HG03064 (cell line): ENCODE measurements at regions not wholly inside any gene's neighbourhood (a gene's known extent, or its start where the extent isn't known, plus 50 kb on each side); places are given as distances from the start of the nearest gene placed in this dataset.

Experiments used
- ATAC-seq: cut with Tn5 transposase; IDR thresholded peaks from one replicate; pipeline ENCODE4 v1.9.1; 2021; ENCODE audit warnings: low read depth; ENCODE audit not compliant: unreplicated experiment

DNA sequence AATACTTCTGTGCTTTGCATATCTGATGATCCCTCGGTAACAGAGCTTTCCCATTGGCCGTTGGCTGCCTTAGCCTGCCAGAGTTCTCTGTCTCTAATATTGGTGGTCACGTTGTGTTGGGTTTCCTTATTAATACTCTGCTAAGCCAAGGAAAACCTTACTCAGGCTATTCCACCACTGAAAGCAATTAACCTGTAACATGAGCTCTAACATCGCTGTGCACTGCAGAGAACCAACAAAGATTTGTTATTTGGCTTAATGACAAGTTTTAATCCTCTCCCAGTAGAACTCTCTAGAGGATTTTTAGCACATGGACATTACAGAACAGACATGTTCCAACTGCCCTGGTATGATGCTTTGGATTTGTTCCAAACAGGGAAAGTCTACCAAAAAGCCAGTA lies 825.9 kb upstream of the POU3F3 start:
- ATAC-seq: no peak

DNA sequence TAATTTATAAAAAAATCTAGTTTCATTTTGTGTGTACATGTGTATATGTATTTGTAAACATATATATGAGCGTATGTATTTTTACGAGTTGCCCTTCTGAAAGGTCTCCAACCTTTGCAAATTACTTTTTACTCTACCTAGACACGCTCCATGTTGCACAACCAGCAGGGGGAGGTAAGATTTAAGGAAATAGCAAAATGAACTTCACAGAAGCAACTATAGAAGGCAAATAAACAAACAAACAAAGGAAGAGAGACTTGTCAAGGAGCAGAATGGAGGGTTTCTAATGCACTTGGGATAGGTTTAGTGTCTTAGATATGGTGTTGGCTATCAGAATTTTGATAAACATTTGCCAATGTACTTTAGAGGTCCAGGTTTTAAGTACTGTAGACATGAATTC lies 820.5 kb upstream of the POU3F3 start:
- no peak for ATAC-seq

DNA sequence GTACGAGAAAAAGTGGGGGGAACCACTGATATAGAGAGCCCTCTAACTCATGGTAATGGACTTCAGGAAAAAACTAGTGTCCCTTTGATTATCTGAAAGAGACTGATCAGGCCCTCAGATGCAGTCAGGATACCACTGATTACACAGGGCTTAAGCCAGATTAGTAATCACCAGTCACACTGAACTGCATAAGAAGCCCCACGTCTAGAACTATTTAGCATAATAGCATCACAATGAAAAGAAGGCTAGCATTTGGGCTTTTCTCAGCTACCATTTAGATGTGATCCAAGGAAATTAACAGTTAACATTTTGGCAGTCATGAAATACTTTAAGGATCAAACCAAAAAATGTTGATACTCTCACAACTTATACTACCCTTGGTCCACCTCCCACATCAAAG lies 813.1 kb upstream of the POU3F3 start:
- ATAC-seq: no peak

DNA sequence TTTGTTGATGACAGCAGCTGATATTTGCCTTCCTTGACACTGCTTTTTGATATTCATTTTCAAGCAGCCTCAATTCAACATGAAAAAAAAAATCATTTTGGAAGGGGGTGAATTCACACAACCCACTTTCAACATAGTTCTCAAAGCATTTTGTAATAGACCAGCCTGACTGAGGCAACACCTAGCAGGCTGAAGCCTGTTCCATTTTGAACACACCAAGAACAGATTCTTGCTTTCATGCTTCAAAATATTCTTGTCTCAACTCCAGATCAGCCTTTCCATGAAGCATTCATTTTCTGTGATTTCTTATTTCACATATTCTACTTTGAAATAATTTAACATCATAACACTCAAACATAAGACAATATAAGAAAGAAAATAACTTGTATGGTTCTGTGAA lies 812.6 kb upstream of the POU3F3 start:
- ATAC-seq: no peak

DNA sequence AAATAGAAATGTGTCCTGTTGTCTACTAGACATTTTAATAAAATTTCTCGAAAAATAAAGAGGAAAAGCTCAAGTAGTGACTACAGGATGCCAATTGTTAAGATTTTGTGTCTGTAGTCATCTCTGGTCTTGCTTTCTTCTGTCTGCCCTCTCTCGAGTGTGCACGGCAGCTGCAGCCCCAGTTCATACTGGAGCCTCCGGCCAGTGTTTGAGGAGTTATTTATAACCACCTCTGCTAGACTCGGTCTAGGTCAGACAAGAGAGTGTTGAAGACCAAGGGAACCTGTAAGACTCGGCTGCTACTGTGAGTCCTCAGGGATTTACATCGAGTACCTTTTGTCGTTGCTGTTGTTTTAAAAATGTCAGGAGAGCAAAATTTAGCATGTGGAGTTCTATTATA lies 810.1 kb upstream of the POU3F3 start:
- ATAC-seq: no peak

DNA sequence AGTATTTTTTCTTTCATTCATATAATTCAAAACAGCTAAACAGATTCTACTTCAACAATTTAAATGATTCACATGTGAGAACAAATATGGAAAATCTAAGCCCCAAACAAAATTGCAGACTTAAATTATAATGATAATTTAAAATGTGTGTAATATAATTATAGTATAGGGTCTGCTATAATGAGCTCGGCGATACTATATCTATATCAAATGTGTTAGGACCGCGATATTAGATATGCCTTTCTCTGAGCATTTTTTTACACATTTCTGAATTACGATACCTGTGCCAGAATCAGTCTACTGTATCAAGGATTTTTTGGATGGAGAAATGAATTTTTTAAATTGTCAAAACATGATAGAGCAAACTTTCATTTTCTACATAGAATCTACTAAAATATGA lies 808.8 kb upstream of the POU3F3 start:
- ATAC-seq: no peak

DNA sequence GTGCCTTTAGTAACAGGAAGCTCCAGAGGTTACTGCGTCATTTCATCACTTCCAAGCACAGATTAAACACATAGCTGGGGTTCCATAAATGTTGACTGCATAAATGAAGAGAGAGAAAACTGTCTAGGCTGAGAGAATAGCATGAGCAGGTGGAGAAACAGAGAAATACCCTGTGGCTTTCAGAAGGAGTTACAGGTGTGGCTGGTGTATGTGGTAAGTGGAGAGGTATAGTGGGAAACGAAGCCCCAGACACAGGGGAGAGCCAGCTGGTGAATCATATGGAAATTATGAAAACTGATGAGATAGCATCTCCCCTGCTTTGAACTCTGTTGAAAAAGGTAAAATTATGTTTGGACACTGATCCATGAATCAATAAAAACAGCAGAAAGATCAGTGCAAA lies 807.4 kb upstream of the POU3F3 start:
- no peak for ATAC-seq

DNA sequence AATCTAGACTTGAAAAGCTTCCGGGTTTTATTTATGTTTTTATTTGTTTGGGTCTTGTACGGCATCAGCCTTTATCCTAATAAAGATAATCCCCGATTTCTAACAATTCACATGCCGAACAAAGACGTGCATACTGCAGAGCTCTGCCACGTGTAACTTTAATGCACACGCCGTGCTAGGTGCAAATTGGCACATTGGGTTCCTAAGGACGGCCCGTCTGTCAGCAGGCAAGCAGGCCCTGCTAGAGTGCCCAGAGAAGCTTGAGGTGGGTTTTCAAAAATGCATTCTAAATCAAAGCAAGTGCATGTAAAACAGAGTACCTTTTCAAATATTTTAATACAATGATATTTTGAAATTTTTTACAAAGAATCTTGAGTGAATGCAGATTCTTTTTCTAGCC lies 806.4 kb upstream of the POU3F3 start:
- no peak for ATAC-seq

DNA sequence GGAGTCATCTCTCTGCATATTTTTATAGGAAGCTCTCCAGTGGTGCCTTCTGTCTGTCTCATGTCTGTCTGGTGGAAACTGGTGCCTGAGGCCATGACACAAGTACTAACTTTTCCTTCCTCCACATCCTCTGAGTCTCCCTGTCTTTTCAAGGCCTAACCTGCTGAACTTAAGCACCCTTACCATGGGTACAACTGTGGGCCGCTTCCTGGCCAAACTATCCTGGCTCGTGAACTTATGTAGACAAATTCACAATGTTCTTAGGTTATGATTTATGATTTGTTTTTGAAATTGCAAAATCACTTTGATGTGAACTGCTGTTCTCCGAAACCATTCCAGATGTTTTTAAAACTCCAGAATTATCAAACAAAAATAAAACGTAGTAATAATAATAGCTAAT lies 804.5 kb upstream of the POU3F3 start:
- ATAC-seq: no peak

DNA sequence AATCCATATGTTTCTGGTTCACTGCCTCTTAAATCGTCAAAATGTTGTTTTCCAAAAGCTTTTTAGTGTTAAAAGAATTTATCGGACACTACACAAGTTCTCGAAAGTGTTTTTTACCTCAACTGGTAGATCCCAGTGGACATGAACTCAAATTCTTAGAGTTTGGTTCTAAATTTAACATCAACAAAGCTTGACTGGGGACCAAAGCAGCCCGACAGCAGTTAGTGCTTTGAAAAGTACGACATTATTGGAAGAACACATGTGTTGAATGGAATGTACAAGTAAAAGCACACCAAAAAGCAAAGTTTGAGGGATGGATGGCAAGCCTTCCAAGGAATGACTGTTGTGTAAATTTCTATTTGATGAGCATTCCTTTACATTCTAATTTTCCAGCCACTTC lies 803.9 kb upstream of the POU3F3 start:
- ATAC-seq: no peak

DNA sequence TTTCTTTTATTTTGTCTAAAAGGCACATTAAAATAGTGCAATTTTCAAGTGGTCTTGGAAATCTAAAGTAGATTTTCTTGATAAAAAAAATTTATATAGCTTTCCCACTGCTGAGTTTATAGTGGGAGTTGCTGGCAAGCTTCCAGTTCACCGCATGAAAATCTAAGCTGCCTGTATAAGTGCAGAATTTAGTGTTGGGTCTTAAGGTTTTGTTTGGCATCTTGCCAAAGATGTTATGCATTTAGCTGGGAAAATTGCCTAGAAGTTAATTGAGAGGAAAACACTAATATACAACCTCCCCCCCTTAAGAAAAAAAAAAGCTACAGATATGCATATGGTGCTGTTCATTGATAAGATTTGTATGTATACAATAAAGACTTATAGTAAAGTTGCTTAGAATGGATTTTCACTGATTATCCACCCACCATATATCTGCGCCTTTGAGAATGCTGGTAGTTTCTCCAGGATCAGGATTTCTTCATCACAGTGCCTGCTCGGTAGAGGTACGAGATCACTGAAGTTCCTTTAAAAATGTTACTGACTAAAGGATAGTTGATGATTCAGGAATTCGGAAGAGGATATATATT lies 803.2 kb upstream of the POU3F3 start:
- ATAC-seq: no peak

DNA sequence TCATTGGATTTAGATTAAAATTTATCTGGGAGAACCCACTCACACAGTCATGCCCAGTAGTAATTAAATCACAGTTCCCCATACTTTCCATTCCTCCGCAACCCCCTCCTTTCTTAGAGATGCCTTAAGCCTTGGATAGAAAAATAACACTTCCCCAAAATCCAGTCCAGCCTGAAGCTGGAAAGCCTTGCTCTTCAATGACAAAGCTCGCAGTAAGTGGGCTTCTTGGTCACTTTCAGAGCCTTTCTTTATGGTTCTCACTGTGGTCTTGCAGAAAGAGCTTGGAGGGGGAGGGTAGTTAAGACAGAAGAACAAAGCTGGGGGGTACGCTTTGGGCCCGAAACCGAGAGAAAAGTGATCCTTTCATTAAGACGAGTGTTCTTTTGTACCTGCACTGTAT lies 802.1 kb upstream of the POU3F3 start:
- no peak for ATAC-seq

DNA sequence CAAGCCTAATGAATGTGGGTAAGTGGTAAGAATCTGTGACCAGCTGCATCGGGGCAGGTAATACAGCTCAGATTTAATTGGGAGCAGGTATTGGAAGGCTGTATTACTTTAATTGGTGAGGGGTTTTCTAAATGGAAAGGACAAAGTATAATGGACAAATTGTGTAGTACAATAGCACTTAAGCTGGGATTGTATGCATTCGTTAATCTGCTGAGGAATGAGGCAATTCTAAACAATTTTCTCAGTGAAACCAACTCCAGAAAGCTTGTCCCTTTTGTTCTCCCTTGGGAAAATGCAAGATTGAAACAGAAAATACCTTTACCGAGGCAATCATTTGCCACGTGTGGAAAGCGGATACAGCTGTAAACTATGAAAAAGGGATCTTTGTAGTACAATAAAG lies 801.6 kb upstream of the POU3F3 start:
- ATAC-seq: no peak

DNA sequence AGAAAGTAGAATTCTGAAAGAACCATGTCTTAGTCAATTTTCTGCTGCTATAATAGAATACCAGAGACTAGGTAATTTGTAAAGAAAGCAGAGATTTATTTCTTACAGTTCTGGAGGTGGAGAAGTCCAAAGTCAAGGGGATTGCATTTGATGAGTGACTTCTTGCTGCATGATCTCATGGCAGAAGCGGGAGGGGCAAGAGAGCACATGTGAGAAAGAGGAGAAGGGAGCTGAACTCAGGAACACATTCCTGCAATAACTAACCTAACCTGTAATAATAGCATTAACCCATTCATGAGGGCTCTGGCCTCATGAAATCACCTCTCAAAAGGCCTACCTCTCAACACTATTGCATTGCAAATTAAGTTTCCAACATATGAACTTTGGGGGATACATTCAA lies 797.5 kb upstream of the POU3F3 start:
- no peak for ATAC-seq

DNA sequence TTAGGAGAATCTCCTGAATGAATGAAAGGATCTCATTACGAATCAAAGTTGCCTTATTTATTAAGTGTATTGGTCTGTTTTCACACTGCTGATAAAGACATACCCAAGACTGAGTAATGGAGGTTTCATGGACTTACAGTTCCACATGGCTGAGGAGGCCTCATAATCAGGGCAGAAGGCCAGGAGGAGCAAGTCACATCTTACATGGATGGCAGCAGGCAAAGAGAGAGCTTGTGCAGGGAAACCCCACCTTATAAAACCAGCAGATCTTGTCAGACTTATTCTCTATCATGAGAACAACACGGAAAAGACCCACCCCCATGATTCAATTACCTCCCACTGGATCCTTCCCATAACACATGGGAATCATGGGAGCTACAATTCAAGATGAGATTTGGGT lies 785.2 kb upstream of the POU3F3 start:
- no peak for ATAC-seq

DNA sequence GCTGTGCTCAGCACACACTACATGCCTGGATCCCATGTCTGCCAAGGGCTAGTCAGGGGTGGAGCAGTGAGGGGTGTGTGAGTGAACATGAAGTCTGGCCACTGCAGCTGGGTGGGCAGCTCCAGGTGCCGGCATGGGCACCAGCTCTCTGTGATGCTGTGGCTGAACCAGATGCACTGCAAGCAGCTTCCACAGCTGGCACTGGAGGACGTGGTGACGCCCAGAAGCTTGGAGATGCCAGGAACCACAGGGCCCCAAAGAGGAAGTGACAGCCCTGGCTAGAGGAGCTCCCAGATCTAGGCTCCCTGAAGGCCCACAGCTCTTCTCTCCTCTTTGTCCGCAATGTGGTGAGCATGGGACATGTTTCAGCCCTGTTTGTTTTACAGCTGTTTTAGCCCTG lies 776.3 kb upstream of the POU3F3 start:
- no peak for ATAC-seq

DNA sequence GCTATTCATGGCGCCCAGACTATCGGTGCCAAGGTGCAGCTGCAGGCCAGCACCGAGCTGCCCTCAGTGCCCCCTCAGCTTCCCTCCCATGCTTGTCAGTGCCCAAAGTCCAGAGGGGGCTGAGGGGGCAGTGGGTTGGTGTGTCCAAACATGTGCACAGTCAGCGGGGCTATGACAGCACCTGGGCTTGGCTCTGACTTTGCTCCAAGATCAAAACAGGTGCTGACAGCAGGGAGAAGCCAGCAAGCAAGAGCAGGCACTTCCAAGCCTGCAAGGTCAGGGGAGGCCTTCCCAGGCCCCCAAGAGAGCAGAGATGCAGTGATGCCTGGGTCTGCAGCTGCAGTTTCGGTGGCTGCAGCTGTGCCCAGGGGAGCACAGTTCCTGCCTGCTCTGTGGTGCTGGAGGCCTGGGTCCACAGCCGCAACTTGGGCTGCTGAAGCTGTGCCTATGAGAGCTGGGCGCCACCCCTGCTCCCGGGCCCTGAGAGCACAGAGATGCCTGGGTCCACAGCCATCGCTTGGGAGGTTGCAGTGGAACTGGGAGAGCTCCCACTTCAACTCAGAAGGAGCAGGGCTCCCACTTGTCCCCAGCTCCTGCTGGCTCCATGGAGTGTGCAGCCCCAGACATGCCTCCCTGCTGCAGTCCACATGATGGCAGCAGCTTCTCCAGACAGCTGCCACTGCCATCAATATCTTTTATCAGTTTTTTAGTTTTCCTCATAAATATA lies 775.3 kb upstream of the POU3F3 start:
- ATAC-seq: no peak

DNA sequence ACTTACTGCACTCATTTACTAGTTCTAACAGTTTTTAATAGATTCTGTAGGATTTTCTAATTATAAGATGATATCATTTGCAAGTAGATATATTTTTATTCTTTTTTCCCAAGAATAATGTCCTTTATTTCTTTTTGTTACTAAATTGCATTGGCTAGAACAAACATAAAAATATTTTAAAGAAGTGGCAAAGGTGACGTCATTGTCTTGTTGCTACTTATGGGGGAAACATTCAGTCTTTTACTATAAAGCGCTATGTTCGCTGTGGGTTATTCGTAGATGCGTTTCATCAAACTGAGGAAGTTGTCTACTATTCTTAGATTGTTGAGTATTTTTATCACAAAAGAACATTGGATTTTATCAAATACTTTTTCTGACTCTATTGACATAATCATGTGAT lies 765.2 kb upstream of the POU3F3 start:
- no peak for ATAC-seq

DNA sequence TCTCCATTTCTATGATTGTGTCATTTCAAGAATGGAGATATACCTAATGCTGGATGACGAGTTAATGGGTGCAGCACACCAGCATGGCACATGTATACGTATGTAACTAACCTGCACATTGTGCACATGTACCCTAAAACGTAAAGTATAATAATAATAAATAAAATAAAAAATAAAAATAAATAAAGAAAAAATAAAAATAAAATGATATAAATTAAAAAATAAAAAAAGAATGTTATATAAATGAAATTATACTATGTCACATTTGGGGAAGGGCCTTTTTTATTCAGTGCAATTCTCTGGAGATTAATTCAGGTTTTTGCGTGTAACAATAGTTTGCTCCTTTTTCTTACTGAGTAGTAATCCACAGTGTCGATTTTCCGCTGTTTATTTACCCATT lies 763.5 kb upstream of the POU3F3 start:
- no peak for ATAC-seq

DNA sequence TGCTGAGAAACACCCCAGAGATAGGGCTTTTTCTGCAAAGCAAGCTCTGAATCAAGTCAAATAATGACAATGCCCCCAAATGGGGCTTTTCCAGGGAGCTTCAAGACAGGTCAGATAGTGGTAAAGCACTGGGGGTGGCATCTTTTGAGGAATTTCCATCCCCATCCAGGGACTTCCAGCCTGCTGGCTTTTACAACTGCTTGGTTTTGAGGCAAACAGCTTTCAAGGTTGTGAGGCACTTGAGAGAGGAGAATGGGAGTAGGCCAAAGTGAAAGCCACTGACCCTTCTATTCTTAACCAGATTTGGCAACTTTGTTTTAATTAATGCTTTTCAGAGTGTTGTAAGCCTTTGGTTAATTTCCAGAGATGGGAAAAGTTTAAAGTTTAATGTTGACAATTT lies 762.0 kb upstream of the POU3F3 start:
- ATAC-seq: no peak

DNA sequence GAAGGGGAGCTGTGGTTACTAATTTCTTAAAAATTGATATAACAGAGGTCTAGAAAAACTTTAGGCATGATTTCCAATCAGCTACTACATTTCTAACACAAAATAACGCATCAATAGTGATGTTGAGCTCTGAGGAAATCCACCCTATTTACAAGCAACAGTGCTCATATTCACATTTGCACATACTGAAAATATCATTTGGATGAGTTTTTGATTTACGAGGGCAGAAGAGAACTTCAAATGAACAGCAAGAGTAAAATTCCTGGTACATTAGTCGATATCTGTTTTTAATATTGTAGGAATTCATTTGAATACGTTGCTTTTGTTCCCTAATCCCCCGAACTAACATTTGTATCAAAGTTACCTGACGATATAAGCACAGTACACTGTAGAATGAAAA lies 761.0 kb upstream of the POU3F3 start:
- no peak for ATAC-seq

DNA sequence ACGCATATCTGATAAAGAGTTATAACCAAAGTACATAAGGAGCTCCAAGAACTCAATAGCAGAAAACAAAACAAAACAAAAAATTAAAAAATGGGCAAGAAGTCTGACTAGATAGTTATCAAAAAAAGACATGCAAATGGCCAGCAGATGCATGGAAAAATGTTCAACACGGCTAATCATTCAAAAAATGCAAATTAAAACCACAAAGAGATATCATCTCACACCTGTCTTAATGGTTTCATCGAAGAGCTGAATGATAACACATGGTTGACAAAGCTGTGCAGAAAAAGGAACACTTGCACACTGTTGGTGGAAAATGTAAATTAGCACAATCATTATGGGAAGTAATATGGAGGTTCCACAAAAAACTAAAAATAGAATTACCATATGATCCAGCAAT lies 751.3 kb upstream of the POU3F3 start:
- ATAC-seq: no peak

DNA sequence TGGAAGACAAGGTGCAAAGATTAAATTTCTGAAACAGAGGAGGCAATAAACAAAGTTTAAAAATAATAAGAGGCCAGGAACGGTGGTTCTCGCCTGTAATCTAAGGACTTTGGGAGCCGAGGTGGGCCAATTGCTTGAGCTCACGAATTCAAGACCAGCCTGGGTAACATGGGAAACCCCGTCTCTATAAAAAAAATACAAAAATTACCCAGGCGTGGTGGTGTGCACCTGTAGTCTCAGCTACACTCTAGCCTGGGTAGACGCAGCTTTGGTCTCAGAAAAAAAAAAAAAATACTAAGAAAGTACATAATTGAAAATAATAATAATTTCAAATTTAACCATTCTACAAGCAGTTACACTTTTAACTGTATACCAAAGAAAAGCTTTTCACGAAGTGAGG lies 744.6 kb upstream of the POU3F3 start:
- no peak for ATAC-seq
